GM13977 (cell line): ENCODE measurements at regions not wholly inside any gene's neighbourhood (a gene's known extent, or its start where the extent isn't known, plus 50 kb on each side); places are given as distances from the start of the nearest gene placed in this dataset.
"Not testable (repeated sequence)": the region's sequence is repeated elsewhere in the genome, so short reads cannot be mapped to it uniquely, and the experiment has no call there.

ENCODE experiments used
- DNase-seq: peaks from one replicate; pipeline ENCODE4 v3.0.0; 2012; ENCODE audit warnings: low spot score
- CTCF ChIP-seq: IDR thresholded peaks from 2 replicates; pipeline ENCODE4 v1.5.1; 2012; ENCODE audit warnings: mild to moderate bottlenecking, control low read depth; ENCODE audit not compliant: insufficient read depth; ENCODE audit errors: extremely low read depth, missing control alignments
- in situ Hi-C: fragments of 300-500 bp; cut with MboI; formaldehyde crosslinking; loops from one replicate; pipeline ENCODE4 v1.12.0; 2022; ENCODE audit warnings: low sequenced_read_pairs, low pct_unique_long_range_greater_than_20kb, mixed read lengths, inconsistent platforms; ENCODE audit not compliant: unreplicated experiment

- no peak for DNase-seq
- no peak for TF ChIP-seq CTCF
- in situ Hi-C loops, result no loop called here
These were observed 194.5 kb downstream of the HSD17B3 start for GRCh38 chr9:96107436-96107835.

DNA sequence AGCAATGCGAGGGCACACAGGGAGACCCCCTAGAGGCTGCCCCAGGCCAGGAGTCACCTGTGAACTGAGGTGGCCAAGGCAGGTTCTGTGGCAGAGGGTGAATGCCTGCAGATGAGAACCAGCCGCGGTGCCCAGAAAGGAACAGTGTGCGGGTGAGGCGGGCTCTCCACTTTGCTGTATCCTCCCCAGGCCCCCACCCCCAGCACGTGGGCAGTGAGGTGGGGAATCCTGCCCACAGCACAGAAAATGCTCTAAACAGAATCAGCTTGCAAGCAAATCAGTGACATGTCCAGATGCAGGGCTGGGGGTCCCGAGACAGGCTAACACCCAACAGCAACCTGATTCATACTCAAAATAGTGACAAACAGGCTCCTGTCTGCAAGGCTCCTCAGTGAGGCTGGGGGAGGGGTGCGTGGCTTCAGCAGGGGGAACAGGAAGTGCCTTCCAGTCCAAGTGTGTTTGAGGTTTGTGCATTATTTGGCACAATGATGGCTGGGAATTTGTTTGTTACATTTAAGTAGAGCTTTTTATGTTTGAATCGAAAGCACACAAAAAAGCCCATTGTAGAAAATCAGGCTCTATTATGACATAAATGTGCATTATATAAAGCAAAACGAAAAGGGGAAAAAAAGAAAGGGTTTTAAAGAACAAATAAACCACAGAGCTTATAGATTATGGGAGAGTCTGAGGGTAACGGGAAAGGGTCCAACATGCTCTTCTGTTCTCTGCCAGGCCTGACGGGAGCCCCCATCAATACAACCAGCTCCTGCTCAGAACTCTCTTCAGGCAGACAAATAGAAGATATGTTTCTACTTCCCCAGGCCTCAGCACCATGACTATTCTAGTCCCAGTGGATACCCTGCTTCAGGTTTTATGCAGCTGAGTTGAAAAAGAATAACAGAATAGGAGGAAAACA lies 201.3 kb downstream of the HSD17B3 start:
- TF ChIP-seq CTCF, result no peak
- DNase-seq, result no peak
- in situ Hi-C loops, result no loop called here

DNA sequence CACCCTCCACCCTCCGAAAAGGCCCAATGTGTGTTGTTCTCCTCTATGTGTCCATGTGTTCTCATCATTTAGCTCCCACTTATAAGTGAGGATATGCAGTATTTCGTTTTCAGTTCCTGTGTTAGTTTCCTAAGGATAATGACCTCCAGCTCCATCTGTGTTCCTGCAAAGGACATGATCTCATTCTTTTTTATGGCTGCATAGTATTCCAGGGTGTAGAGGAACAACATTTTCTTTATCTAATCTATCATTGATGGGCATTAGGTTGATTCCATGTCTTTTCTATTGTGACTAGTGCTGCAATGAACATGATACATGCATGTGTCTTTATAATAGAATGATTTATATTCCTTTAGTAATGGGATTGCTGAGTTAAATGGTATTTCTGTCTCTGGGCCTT lies 211.3 kb downstream of the HSD17B3 start:
- in situ Hi-C loops, DNase-seq: not testable (repeated sequence)

DNA sequence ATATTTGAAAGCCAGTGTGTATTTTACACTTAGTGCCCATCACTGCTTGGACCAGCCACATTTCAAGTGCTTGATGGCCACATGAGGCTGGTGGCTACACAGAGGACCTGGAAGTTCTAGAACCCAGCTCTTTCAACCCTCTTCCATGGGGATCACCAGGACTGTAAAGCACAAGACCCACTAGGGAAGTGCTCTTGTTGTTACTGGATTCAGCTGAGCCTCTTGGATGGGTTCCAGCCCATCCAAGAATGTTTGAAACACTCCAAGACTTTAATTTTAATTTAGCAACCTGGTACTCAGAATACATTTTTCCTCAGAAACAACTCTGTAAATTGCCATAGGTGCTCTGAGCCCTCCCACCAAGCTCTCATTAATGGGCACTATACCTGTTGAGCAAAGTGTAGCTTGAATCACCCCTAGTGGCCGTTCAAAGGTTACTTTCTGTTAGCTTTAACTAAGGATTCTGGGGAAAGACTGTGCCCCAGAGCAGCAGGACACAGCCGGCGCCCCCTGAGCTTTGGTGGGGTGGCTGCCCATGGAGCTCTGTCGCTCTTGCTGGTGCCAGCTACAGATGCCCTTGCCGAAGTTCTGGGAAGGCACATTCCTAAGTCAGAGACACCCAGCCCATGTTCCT lies 212.4 kb downstream of the HSD17B3 start:
- DNase-seq, result no peak
- no peak for TF ChIP-seq CTCF
- in situ Hi-C loops, result no loop called here

- in situ Hi-C loops, result no loop called here
- TF ChIP-seq CTCF, result no peak
These were observed 213.0 kb downstream of the ERCC6L2 start for GRCh38 chr9:96088510-96088909.

GRCh38 chr9:96087669-96088299 lies 212.3 kb downstream of the ERCC6L2 start:
- DNase-seq, result no peak
- no peak for TF ChIP-seq CTCF
- in situ Hi-C loops, result no loop called here

More at GRCh38 chr9:96088510-96088909, 213.0 kb downstream of the ERCC6L2 start:
- DNase-seq, result no peak
